Muscle layer of duodenum (tissue), 2 donors: ENCODE measurements at regions not wholly inside any gene's neighbourhood (a gene's known extent, or its start where the extent isn't known, plus 50 kb on each side); places are given as distances from the start of the nearest gene placed in this dataset.

Source experiments
- H3K27ac ChIP-seq: one replicate; pipeline ENCODE4 v1.7.0; 2013; ENCODE audit warnings: mild to moderate bottlenecking, low read length
- H3K27me3 ChIP-seq: one replicate; pipeline ENCODE4 v1.7.0; 2013; ENCODE audit warnings: low read depth, mild to moderate bottlenecking, control low read depth, low read length
- H3K36me3 ChIP-seq, 2 donors: one replicate each; pipeline ENCODE4 v1.7.0; 2013; ENCODE audit warnings: low read length in 2 of 2, control low read depth in 1 of 2, mild to moderate bottlenecking in 1 of 2; ENCODE audit not compliant: insufficient read depth in 2 of 2, control insufficient read depth in 1 of 2
- H3K4me1 ChIP-seq, 2 donors: one replicate each; pipeline ENCODE4 v1.7.0; 2013; ENCODE audit warnings: low read length in 2 of 2, mild to moderate bottlenecking in 2 of 2, control low read depth in 1 of 2, moderate library complexity in 1 of 2; ENCODE audit not compliant: insufficient read depth in 2 of 2, control insufficient read depth in 1 of 2
- H3K4me3 ChIP-seq, 2 donors: one replicate each; pipeline ENCODE4 v1.7.0; 2013; ENCODE audit warnings: low read length in 2 of 2, low read depth in 1 of 2, mild to moderate bottlenecking in 1 of 2
- H3K9me3 ChIP-seq, 2 donors: one replicate each; pipeline ENCODE4 v1.7.0; 2013; ENCODE audit warnings: low read length in 2 of 2, control low read depth in 1 of 2, mild to moderate bottlenecking in 1 of 2; ENCODE audit not compliant: control insufficient read depth in 1 of 2
- donor health status: healthy.

- H3K36me3 ChIP-seq, result no peaks in the 10 kb centered on the region
- H3K27ac ChIP-seq, result peak overlapping the region; percentile 39
- peaks cover 12 to 38% of the 10 kb centered on the region in 2 donors for H3K4me1 ChIP-seq
- no peaks in the 10 kb centered on the region for H3K9me3 ChIP-seq
- H3K27me3 ChIP-seq, result no peaks in the 10 kb centered on the region
- no peak overlapping the region for H3K4me3 ChIP-seq
Measured at GRCh38 chr5:52728224-52728623, 59.5 kb upstream of the ITGA1 start.

DNA sequence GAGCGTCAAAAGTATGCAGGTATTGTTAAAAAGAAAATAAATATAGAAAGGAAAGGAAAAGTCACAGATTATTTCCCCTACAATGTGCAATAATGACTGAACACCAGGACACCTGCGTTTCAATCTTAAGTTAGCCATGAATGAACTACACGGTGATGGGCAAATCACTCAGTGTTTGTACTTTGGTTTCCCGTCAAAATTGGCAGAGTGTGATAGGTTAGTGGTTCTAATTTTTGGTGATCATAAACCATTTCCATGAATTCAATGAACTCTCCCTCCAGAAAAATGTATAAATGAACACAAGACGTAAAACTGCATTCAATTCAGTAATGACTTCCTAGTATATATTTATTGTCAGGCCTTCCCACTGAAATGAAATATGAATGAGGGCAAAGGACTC, 59.0 kb upstream of the ITGA1 start:
- no peak overlapping the region for H3K27ac ChIP-seq
- peaks cover 12 to 38% of the 10 kb centered on the region in 2 donors for H3K4me1 ChIP-seq
- H3K9me3 ChIP-seq, result no peaks in the 10 kb centered on the region
- no peaks in the 10 kb centered on the region for H3K27me3 ChIP-seq
- H3K4me3 ChIP-seq, result no peak overlapping the region
- H3K36me3 ChIP-seq, result no peaks in the 10 kb centered on the region

DNA sequence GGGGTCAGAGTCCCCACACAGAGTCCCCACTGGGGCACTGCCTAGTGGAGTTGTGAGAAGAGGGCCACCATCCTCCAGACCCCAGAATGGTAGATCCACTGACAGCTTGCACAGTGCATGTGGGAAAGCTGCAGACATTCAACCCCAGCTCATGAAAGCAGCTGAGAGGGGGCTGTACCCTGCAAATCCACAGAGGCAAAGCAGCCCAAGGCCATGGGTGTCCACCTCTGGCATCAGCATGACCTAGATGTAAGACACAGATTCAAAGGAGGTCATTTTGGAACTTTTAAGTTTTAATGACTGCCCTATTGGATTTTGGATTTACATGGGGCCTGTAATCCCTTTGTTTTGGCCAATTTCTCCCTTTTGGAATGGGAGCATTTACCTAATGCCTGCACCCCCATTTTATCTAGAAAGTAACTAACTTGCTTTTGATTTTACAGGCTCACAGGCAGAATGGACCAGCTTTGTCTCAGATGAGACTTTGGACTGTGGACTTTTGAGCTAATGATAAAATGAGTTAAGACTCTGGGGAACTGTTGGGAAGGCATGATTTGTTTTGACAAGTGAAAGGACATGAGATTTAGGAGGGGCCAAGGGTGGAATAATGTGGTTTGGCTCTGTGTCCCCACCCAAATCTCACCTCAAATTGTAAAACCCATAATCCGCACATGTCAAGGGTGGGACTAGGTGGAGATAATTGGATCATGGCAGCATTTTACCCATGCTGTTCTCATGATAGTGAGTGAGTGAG, 56.3 kb upstream of the ITGA1 start:
- no peaks in the 10 kb centered on the region for H3K36me3 ChIP-seq
- peaks cover 12 to 14% of the 10 kb centered on the region in 2 donors for H3K4me1 ChIP-seq

DNA sequence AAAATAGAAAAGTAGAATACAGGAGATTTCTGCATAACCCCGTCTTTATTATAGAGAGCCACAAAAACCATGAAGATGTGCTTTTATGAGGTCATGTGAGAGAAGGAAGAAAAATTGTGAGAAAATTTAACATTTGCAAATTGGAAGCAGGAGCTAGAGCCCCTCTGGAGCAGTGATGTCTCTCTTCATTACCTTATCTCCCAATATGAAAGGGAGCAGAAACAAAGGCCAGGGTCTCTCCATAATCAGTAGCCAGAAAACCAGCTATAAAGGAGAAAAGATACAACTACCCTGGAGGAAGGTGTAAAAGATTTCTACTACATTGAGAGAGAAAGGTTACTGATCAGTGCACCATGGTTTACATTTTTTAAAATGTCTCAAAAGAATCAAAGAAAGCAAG, 53.2 kb upstream of the ITGA1 start:
- Histone ChIP-seq H3K27me3 (no peaks in the 10 kb centered on the region), H3K9me3 (no peaks in the 10 kb centered on the region), H3K4me3 (no peak overlapping the region), H3K36me3 (no peaks in the 10 kb centered on the region), H3K4me1 (peaks cover 0 to 7% of the 10 kb centered on the region in 2 donors), H3K27ac (no peak overlapping the region)

More for the DNA sequence above, 56.3 kb upstream of the ITGA1 start:
- H3K9me3 ChIP-seq, result no peaks in the 10 kb centered on the region
- H3K27ac ChIP-seq, result no peak overlapping the region
- no peak overlapping the region for H3K4me3 ChIP-seq
- H3K27me3 ChIP-seq, result no peaks in the 10 kb centered on the region

- Histone ChIP-seq H3K4me1 (peaks cover 0 to 7% of the 10 kb centered on the region in 2 donors), H3K27ac (no peak overlapping the region), H3K9me3 (no peaks in the 10 kb centered on the region), H3K4me3 (no peak overlapping the region), H3K27me3 (no peaks in the 10 kb centered on the region), H3K36me3 (no peaks in the 10 kb centered on the region)
Measured at GRCh38 chr5:52735139-52735538, 52.6 kb upstream of the ITGA1 start.
